D721Med (cell line): ENCODE measurements at regions not wholly inside any gene's neighbourhood (a gene's known extent, or its start where the extent isn't known, plus 50 kb on each side); places are given as distances from the start of the nearest gene placed in this dataset.

Experiments
- DNase-seq: peaks from one replicate; pipeline ENCODE4 v3.0.0; 2011; ENCODE audit warnings: low spot score; ENCODE audit not compliant: insufficient read length
- FAIRE-seq: peaks from 2 replicates; lab custom pipeline; 2011; peaks lifted over from hg19 to GRCh38; lab: Jason Lieb, UNC
- TF ChIP-seq, protein P1 (sequence below): IDR thresholded peaks from 2 replicates; pipeline ENCODE4 v1.5.1; 2012; ENCODE audit warnings: mild to moderate bottlenecking, control low read depth; ENCODE audit not compliant: insufficient read depth; ENCODE audit errors: missing control alignments

DNA sequence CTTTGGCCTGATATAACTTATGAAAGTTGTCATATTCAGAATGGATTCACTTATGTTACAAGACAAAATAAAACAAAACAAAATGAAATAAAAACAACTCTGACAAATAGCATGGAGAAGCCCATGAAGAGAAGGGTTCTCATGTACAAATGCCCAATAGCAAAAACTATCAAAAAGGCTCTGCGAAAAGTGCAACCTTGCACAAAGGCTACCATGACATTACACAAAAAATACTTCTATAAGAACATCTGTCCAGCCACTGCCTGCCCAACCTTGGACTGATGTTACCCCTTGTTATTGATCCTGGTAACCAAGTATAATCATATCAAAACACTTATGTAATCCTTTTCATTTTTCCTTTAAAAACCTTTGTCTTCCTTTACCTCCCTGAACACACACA is 213.0 kb downstream of the ATP23 start:
- DNase-seq (no peak), FAIRE-seq (no peak)
- TF ChIP-seq, protein P1, sequence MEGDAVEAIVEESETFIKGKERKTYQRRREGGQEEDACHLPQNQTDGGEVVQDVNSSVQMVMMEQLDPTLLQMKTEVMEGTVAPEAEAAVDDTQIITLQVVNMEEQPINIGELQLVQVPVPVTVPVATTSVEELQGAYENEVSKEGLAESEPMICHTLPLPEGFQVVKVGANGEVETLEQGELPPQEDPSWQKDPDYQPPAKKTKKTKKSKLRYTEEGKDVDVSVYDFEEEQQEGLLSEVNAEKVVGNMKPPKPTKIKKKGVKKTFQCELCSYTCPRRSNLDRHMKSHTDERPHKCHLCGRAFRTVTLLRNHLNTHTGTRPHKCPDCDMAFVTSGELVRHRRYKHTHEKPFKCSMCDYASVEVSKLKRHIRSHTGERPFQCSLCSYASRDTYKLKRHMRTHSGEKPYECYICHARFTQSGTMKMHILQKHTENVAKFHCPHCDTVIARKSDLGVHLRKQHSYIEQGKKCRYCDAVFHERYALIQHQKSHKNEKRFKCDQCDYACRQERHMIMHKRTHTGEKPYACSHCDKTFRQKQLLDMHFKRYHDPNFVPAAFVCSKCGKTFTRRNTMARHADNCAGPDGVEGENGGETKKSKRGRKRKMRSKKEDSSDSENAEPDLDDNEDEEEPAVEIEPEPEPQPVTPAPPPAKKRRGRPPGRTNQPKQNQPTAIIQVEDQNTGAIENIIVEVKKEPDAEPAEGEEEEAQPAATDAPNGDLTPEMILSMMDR = no peak

DNA sequence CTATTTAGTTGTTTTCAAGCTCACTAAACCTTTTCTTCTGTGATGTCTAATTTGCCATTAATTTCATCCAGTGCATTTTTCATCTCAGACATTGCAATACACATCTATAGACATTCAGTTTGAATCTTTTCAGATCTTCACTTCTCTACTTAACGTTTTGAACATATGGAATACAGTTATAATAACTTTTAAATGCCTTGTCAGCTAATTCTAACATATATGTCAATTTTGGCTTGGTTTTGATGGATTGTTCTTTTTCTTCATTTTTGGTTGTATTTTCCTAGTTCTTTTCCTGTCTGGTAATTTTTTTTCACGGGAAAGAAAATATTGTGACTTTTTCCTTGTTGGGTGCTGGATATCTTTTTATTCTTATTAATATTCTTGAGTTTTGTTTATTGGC is 215.3 kb downstream of the ATP23 start:
- no peak for FAIRE-seq
- no peak for DNase-seq
- TF ChIP-seq, protein P1 = no peak

DNA sequence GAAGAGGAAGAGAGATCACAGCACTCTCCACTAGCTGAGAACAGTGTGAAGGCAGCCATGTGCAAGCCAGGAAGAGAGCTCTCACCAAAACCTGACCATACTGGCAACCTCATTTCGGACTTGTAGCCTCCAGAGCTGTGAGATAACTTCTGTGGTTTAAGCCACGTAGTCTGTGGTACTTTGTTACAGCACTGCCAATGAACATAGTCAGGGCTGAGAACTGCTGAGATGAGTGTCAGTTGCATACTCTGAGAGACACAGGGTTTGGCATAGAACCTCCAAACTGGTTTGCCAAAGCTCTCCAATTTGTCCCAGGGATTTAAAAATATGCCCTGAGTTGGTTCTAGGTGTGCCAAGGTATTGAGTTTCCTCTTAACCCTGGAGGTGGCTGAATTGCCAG is 218.6 kb downstream of the ATP23 start:
- TF ChIP-seq, protein P1 = no peak
- no peak for DNase-seq
- FAIRE-seq = no peak

DNA sequence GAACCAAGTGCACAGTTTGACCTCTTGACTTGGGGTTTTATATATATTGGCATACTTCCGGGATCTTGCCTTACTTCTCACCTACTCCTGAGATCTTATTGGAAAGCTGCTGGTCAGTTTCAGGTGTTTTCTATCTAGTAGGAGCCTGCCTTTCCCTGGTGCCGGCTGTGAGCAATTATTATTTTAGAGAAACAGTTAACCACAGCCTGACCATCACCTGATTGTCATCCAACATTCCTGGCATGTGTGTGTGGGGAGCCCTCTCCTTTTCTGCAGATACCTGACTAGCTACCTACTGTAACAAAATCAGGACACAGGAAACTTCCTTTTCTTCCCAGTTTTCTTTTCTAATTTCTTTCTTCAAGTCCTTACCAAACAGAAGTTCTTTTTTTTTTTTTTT is 220.4 kb downstream of the ATP23 start:
- FAIRE-seq (no peak), DNase-seq (no peak)
- TF ChIP-seq, protein P1 = no peak

DNA sequence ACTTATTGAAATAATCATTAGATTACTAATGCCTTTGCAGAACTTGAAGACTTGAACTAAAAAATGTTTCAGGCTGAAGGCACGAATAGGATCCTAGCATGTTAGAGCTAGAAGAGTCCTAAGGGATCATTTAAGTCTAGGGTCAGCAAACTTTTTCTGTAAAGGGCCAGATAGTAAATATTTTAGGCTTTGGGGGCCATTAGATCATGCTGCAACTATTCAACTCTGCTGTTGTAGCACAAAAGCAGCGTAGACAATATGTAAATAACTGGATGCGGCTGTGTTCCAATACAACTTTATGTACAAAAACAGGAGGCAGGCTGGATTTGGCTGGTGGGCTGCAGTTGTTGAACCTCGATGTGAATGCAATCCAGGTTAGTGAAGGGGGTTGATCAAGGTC is 221.7 kb downstream of the ATP23 start:
- FAIRE-seq = no peak
- TF ChIP-seq, protein P1 = no peak
- DNase-seq = no peak

DNA sequence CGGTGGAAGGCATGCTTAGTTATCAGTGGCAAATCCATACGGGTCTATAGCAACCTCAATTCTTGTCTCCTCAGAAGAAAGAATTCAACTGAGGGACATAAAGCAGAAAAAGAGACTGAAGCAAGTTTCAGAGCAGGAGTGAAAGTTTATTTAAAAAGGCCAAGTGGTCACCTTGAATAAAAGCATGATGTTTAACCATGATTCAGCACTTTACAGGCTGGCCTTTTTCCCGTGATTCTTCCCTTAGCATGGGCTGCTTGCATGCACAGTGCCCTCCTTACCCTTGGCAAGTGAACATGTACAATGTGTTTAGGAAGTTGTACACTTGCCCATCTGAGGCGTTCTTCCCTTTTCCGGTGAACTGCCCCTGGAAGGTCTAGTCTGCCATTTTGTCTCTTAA is 225.3 kb downstream of the ATP23 start:
- FAIRE-seq (no peak), DNase-seq (no peak)
- TF ChIP-seq, protein P1 = no peak

DNA sequence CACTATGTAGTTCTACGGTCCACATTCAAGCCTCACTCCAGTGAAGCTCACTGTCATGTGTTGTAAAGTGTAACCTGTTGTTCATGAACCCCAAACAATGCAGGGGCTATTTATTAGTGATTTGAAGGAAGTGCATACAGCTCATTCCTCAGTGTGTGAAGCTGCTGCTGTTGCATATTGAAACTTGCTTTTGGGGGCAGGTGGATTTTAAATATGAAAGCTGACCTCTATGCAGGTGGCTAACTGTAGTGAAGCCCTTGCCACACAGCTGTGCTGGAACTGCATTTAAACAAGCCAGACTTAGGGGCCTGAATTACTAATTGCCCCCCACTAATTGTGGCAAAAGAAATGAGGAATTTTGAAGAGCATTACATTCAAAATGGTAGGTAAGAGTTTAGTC is 226.3 kb downstream of the ATP23 start:
- TF ChIP-seq, protein P1 = no peak
- FAIRE-seq (no peak), DNase-seq (no peak)
